SIG-M5 treated with dmso at 0.1 percent for 504 hours (cell line): ENCODE measurements at regions not wholly inside any gene's neighbourhood (a gene's known extent, or its start where the extent isn't known, plus 50 kb on each side); places are given as distances from the start of the nearest gene placed in this dataset.

Experiments used
- DNase-seq: peaks from one replicate; lab custom pipeline; 2025; ENCODE audit not compliant: unreplicated experiment; lab: John Stamatoyannopoulos, UW

- peak; percentile 21 for DNase-seq
Observed at GRCh38 chr3:43892526-43892925, 201.8 kb downstream of the ABHD5 start.

GRCh38 chr3:43893727-43894126, 203.0 kb downstream of the ABHD5 start:
- DNase-seq, result no peak

DNA sequence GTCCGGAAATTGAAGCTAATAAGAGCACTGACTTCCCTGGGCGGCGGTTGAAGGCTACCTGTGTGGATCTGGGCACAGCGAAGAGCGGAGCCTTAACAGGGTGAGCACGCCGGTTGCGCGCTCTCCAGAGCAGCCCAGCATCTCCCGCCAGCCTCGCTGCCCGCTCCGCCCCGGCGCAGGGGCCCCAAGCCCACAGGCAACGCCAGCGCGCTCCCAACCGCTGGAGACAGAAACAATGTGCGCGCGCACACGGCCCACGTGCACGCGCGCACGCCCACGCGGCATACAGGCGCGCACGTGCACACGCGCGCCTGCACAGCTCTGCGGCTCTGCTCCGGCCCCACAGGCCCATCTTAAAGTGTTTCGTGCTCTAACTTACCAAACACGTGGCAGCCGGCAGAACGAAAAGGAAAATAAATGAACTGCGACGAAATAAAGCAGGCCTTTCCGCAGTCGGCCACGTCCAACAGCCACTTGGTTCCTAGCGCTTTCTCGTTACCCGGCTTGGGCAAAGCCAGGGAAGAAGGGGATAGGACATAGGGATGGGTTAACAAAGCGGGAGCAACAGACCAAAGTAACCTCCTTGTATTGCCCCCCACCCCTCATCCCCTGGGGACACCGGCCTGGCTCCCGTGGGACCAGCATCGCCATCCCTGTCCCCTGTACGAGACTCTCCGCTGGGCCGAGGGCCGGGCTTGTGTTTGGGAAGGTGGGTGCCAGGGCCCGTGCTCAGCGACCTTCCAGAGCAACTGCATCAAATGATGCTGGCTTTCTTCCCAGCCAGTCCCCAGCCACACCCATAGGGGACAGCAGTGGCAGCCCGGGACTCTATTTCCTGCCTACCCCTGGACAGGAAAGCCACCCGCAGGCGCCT, 203.7 kb downstream of the ABHD5 start:
- no peak for DNase-seq

- no peak for DNase-seq
Observed at GRCh38 chr3:43895573-43895972, 204.8 kb downstream of the ABHD5 start.

DNA sequence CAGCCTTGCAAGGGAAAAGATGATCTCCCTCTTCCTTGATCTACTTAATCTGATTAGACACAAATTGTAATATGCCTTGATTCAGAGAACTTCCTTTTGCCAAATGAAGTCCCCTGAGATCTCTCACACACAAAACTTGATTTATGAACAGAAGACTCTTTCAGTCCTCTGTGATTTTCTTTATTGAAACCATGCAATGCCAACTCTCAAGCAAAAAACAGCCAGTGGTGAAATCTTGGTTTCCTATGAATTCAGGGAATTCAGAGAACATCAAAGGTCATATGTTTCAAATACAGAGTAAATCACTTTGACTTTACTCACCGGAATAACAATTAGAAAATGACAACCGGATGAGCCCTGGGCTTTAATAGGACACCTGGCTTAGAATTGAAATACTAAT, 211.7 kb downstream of the ABHD5 start:
- DNase-seq, result no peak

- DNase-seq, result no peak
Observed at GRCh38 chr3:43905157-43905556, 214.4 kb downstream of the ABHD5 start.

- peak; percentile 55 for DNase-seq
Observed at GRCh38 chr3:43906849-43907507, 216.2 kb downstream of the ABHD5 start.

DNA sequence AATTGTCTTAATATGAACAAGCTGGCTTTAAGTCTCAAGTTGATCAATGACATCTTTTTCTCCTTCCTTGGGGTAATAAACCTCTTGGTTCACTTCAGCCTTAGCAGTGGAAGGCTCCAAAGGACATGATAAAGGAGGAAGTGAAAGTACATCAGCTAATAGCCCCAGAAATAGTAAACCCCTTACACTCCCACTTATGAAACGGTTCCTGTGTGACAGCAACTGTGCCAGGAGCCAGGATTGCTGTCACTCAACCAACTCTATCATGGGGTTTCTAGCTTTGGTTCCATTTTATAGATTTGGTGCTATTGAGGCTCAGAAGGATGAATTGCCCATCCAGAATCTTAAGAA, 216.7 kb downstream of the ABHD5 start:
- peak; percentile 94 for DNase-seq

DNA sequence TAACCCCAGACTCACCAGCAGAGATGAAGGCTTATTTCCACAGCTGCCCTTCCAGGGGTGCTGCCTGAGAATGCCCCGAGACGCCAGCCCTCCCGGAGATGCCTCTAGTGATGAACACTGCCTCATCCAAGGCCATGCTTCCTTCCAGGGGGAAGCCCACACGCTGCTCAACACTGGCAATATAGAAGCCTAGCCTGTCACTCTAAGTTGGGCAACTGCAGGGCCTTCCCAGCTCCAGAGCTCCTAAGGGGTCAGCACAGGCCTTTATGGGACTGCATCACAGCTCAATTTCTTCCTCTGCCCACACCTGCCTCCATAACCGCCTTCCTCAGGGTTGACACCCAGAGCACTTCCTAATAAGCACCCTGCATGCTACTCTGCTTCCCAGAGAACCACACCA, 217.7 kb downstream of the ABHD5 start:
- no peak for DNase-seq

- DNase-seq, result no peak
Observed at GRCh38 chr3:43909149-43909548, 218.4 kb downstream of the ABHD5 start.

DNA sequence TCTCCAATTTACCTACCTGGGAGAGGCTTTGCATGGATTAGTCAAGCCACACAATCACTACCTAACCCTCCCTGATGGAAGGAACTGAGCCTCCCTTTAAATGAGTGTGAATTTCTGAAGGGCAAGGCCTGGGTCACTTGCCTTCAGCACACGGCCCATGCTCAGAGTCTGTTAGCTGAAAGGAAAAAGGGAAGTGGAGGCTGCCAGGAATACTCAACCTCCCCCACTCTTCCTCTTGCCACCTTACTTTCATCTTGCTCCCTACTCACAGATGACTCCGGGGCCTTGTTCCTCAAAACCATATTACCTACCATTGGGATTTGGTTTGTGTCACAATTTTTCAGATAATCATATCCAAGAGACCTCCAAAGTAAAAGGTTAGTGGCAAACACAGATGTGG, 220.0 kb downstream of the ABHD5 start:
- peak; percentile 6 for DNase-seq

- no peak for DNase-seq
Observed at GRCh38 chr3:43913036-43913948, 222.6 kb downstream of the ABHD5 start.

DNA sequence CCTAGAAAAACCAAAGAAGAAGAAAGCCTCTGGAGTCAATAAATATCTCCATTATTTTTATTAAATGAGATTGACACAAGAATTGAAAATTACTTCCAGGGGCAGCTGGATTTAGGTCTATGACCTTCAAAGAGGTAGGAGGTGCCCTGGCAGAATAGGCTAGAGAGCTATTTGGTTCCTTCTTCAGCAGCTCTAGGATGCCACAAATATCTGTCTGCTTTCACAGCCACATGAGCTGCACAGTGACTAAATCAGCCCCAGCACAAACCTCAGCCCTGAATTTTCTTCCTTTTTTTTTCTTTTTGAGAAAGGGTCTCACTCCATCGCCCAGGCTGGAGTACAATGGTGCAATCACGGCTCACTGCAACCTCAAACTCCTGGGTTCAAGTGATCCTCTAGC, 223.5 kb downstream of the ABHD5 start:
- no peak for DNase-seq

DNA sequence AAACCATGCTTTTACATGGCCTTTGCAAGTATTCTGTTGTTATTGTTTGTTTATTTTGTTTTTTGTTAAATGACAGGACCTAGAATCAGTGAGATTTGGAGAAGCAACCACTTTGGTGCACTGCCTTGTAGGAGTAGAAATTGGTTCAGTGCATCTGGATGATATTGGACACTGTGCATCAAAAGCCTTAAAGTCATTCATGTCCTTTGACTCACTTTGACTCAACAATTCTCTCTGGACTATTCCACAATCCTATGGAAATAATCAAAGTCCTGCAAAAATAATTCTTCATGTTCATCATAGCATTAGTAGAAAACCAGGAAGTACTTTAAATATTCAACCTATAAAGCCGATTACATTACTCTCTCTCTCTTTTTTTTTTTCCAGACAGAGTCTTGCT, 224.8 kb downstream of the ABHD5 start:
- no peak for DNase-seq

DNA sequence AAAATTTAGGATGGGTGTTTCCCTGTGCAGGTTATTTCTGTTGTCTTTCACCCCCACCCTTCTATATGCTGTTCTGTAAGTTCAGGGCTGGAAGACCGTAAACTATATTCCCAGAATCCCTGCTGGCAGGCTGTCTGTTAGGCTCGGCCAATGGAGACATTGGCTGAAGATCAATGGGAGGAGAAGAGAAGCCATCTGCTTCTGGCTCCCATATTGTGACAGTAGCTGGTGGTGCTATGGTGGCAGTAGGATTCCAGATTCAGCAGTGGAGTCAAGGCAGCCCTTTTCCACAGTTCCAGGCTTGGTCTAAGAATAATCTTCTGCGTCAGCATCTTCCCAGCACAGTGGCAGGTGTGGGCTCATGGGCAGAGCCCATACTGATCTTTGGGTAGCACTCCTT, 226.6 kb downstream of the ABHD5 start:
- DNase-seq, result no peak

- DNase-seq, result peak; percentile 5
Observed at GRCh38 chr3:43919029-43919428, 228.3 kb downstream of the ABHD5 start.

- no peak for DNase-seq
Observed at GRCh38 chr3:43921056-43921648, 230.4 kb downstream of the ABHD5 start.

DNA sequence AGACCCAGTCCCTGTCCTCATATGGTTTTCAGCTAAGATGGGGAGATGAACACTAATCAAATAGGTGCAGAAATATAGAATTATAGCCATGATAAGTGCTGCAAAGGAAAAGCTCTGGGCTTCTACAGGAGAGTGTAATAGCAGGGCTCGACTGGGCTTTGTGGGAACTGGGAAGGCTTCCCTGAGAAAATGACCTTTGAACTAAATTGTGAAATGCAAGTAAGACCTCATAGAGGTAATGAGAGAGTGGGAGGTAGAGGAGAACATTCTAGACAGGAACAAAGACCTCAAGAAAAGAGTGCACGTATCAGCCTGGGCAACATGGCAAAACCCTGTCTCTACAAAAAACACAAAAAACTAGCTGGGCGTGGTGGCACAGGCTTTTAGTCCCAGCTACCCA, 231.6 kb downstream of the ABHD5 start:
- no peak for DNase-seq

DNA sequence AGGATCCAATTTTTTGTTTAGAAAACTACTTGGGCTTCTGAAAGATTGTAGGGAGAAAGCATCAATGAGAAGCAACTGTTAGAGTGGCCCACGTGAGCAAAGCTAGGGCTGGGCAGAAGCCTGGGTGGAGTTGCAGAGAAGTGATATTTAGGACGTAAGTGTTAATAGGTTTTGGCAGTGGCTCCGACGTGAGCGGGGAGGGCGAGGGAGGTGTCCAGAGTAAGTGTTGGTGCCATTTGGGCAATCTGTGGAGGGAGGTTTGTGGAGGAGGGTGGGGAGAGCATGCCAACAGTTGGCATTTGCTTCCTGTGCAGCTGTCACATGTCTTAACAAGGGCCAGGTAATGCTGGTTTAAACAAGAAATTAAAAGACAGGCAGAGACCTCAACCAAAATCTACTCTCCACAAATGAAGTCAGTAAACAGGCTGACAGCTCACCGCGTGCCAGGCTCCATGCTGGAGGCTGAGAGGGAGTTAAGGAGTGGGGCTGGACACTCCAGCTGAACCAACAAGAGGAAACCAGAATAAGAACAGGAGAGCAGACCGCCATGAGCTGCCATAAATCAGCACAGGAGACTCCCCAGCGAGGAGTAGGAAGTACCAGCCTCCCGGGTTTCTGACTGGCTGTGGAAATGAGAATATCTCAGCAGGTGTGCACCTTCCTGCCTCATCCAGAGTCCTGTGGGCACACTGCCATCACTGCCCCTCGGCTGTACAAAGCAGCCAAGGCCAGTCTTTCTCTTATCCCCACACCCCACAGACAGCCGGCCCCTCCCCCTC, 232.6 kb downstream of the ABHD5 start:
- DNase-seq, result no peak

DNA sequence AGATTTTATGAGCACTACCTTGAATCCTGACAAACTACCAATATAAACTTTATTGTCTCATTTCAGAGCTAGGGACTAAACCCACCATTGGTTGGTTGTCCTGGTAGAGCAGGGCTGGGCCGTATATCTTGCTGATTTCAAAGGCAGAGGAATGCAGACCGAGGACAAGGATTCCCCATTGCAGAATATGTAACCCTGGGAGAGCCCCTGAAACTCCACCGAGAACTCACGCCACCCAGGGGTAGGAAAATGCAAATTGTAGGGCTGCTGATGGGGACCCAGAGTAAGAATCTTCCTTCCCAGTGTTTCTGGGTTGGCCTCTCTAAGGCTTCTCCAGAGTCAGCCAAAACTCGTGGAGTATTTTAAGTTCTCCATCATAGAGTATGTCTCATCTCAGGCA, 235.3 kb downstream of the ABHD5 start:
- DNase-seq, result no peak
